ENCODE measurements at regions not wholly inside any gene's neighbourhood (a gene's known extent, or its start where the extent isn't known, plus 50 kb on each side); places are given as distances from the start of the nearest gene placed in this dataset.

DNA sequence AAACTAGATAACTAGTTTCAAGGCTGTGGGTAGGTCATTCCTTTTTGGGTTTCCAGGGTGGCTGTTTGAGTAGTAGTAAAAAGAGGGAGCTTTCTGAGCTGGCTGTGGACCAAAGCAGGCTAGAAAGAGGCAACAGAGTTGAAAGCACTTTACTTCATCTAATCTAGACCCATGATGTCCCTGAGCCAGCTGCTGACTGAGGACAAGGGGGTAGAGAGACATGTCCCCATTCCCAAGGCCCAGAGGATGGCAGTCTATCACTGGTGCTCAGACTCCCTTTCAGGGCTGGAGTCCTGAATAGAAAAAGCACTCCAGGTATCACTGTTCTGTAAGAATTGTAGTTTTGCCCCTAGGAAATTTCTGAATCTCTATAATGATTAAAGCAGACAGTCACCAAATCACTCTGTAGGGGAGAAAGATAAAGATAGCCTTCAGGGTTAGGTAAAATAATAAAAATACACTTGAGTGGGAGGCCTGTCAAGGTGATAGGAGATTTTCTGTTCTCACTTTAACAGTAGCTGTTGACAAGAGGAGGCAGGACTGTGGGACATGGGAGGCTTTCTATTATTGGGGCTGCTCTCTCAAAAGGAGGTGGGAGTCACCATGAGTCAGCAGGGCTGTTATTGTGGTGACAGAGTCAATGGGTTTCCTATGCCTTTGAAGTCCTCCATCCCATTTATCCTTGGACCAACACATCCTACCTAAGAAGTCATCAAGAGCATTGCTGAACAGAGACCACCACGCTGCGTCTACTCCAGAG is 190.2 kb upstream of the MPHOSPH6 start:
- no peak overlapping the region for H3K4me3 ChIP-seq (ENCODE audit: low read depth, low read length)
- DNase-seq (ENCODE audit: low read depth), result no peak
- TF ChIP-seq, protein P1, sequence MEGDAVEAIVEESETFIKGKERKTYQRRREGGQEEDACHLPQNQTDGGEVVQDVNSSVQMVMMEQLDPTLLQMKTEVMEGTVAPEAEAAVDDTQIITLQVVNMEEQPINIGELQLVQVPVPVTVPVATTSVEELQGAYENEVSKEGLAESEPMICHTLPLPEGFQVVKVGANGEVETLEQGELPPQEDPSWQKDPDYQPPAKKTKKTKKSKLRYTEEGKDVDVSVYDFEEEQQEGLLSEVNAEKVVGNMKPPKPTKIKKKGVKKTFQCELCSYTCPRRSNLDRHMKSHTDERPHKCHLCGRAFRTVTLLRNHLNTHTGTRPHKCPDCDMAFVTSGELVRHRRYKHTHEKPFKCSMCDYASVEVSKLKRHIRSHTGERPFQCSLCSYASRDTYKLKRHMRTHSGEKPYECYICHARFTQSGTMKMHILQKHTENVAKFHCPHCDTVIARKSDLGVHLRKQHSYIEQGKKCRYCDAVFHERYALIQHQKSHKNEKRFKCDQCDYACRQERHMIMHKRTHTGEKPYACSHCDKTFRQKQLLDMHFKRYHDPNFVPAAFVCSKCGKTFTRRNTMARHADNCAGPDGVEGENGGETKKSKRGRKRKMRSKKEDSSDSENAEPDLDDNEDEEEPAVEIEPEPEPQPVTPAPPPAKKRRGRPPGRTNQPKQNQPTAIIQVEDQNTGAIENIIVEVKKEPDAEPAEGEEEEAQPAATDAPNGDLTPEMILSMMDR (IDR thresholded peaks at IDR 0.05; ENCODE audit: insufficient read depth, low read depth, low read length), result no peak

DNA sequence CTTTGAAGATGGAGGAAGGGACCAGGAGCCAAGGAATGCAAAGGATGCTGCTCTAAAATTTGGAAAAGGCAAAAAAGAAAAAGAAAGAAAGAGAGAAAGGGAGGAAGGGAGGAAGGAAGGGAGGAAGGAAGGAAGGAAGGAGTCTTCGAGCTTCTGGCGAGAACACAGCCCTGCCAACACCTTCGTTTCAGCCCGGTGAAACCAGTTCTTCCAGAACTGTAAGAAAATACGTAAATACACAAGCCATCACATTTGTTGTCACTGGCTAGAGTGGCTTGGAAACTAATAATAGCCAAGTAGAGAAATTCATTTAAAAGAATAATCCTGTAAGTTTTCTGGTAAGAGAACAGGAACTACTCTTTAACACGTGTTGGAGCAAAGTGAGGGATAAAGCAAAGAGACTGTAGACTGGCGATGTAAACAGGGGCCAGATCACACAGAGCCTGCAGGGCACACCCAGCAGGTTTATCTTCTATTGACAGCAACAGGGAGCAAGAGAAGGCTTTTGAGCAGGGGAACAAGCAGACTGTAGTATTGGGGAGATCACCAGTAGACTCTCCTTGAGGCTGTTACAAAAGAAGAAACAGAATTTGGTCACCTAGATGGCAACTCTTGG is 188.7 kb upstream of the MPHOSPH6 start:
- TF ChIP-seq, protein P1 (IDR thresholded peaks at IDR 0.05; ENCODE audit: insufficient read depth, low read depth, low read length), result no peak
- DNase-seq (ENCODE audit: low read depth), result no peak
- H3K4me3 ChIP-seq (ENCODE audit: low read depth, low read length), result no peak overlapping the region

DNA sequence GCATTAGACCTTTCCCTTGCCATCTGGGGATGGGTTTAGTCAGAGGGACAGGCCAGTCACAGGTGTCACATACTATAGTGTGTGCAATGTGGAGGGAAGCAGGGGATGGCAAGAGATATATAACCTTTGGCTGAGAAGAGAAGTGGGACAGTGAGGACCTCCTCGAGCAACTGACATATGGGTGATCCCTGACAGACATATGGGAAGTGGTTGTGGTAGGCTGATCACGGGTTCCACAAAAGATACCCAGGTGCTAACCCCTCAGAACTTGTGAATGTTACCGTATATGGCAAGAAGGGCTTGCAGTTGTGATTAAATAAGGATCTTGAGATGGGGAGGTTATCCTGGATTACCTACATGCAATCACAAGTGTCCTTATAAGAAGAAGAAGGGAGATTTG is 188.1 kb upstream of the MPHOSPH6 start:
- H3K4me3 ChIP-seq (ENCODE audit: low read depth, low read length), result no peak overlapping the region
- DNase-seq (ENCODE audit: low read depth), result no peak
- TF ChIP-seq, protein P1 (IDR thresholded peaks at IDR 0.05; ENCODE audit: insufficient read depth, low read depth, low read length), result no peak

DNA sequence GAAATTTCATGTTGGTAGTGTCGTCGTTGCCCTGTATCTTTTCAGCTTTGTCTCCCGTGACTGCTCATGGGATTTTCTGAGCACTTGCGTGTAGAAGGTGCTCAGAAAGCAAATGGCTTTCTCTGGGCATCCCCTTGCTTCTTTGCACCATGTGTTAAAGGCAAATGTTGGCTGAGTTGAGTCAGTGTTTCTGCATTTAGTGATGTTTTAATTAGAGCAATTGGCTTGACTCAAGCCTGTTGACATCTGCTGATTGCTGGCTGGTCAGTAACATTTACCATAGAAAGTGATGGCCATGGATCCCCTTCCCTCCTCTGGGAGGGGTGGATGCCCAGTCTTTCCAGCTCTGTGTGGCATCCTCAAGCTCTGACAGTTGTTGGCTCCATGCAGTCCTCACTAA is 187.2 kb upstream of the MPHOSPH6 start:
- TF ChIP-seq, protein P1 (IDR thresholded peaks at IDR 0.05; ENCODE audit: insufficient read depth, low read depth, low read length), result no peak
- DNase-seq (ENCODE audit: low read depth), result no peak
- H3K4me3 ChIP-seq (ENCODE audit: low read depth, low read length), result no peak overlapping the region

DNA sequence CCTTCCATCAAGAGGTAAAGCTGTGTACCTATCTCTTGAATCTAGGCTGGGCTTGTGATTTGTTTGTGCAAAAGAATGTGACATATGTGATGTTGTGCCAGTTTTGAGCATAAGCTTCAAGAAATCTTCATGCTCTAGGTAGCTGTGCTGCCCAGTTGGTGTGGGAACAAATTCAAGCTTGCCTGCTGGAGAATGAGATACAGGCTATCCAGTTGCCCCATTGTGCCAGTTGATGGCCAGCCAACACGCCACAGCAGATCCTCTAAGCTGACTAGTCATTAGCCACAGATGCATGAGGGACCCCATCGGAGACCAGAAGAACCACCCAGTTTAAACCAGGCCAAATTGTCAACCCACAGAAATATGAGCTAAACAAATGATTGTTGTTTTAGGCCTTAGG is 180.5 kb upstream of the MPHOSPH6 start:
- H3K4me3 ChIP-seq (ENCODE audit: low read depth, low read length), result no peak overlapping the region
- DNase-seq (ENCODE audit: low read depth), result no peak
- TF ChIP-seq, protein P1 (IDR thresholded peaks at IDR 0.05; ENCODE audit: insufficient read depth, low read depth, low read length), result no peak

DNA sequence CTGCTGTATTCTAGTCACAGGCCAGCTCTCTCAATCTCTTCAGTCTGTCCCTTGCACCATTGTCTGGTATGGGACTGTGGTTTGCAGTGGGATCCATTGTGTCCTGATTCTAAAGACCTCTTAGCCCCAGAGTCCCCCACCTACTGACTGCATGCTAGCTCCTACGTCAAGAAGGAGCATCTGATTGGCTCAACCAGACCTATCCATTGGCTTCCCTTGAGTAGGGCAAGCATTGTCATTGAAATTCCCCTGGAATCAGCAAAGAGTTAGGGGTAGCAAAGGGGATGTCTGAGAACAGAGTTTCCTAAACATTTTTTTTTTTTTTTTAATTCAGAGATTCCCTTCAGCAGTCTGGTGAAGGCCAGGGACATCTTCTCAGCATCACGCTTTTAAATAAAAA is 175.3 kb upstream of the MPHOSPH6 start:
- no peak for DNase-seq (ENCODE audit: low read depth)
- no peak overlapping the region for H3K4me3 ChIP-seq (ENCODE audit: low read depth, low read length)
- TF ChIP-seq, protein P1 (IDR thresholded peaks at IDR 0.05; ENCODE audit: insufficient read depth, low read depth, low read length), result no peak
